GM12801 (cell line): ENCODE measurements at regions not wholly inside any gene's neighbourhood (a gene's known extent, or its start where the extent isn't known, plus 50 kb on each side); places are given as distances from the start of the nearest gene placed in this dataset.

ENCODE experiments used
- CTCF ChIP-seq: IDR thresholded peaks from one replicate; pipeline ENCODE4 v1.5.1; 2011; ENCODE audit warnings: control low read depth; ENCODE audit not compliant: insufficient read length; ENCODE audit errors: extremely low read depth

- no peak for TF ChIP-seq CTCF
Observed at GRCh38 chr10:109696981-109697775, 226.1 kb downstream of the XPNPEP1 start.

- no peak for TF ChIP-seq CTCF
Observed at GRCh38 chr10:109696462-109696861, 226.8 kb downstream of the XPNPEP1 start.

- no peak for TF ChIP-seq CTCF
Observed at GRCh38 chr10:109695988-109696387, 227.3 kb downstream of the XPNPEP1 start.

GRCh38 chr10:109689785-109690184 lies 233.5 kb downstream of the XPNPEP1 start:
- no peak for TF ChIP-seq CTCF

GRCh38 chr10:109679478-109679877 lies 243.8 kb downstream of the XPNPEP1 start:
- TF ChIP-seq CTCF: no peak

GRCh38 chr10:109678857-109679256 lies 244.5 kb downstream of the XPNPEP1 start:
- TF ChIP-seq CTCF: no peak

- no peak for TF ChIP-seq CTCF
Observed at GRCh38 chr10:109676703-109677102, 246.6 kb downstream of the XPNPEP1 start.
